ENCODE measurements at regions not wholly inside any gene's neighbourhood (a gene's known extent, or its start where the extent isn't known, plus 50 kb on each side); places are given as distances from the start of the nearest gene placed in this dataset.

DNA sequence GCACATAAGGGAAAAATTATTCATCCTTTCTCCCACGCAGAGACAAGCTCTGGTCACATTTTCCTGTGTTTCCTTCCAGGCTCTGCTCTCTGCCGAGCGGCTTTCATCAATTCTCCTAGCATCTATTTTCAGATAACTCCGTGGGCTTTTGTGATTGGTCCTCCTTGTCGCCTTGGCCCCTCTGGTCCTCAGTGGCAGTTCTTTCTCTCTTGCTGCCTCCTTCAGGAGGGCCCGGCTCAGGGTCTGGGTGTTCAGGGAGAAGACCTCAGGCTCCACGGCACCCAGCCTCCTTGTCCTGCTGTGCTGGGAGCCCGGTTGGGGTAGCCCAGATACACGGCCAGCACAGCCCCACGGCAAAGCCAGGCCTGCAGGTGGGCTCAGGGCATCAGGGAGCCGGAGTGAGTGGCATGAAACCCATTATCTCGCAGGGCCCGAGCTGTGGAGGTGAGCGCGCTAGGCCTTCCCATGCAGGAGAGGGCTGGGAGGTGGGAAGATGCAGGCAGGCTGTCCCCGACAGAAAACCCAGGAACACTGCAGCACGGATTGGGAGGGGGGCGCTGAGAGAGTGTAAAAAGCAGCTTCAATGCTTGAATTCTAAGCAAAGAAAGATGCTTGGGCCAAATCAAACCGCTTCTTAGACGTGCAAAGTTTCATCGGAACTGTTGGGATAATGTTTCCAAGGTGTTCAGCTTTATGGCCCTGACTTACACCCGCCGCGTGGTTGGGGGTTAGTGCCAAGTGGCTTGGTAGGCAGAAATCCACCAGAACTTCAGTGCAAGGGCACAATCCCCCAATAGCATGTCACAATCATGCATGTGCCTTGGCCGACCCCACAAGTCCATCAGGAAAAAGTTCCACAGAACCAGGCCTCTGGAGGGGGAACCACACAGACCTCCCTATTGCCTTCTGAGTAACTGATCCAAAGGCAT, 81.9 kb upstream of the WNT7B start:
- TF ChIP-seq, protein P1, sequence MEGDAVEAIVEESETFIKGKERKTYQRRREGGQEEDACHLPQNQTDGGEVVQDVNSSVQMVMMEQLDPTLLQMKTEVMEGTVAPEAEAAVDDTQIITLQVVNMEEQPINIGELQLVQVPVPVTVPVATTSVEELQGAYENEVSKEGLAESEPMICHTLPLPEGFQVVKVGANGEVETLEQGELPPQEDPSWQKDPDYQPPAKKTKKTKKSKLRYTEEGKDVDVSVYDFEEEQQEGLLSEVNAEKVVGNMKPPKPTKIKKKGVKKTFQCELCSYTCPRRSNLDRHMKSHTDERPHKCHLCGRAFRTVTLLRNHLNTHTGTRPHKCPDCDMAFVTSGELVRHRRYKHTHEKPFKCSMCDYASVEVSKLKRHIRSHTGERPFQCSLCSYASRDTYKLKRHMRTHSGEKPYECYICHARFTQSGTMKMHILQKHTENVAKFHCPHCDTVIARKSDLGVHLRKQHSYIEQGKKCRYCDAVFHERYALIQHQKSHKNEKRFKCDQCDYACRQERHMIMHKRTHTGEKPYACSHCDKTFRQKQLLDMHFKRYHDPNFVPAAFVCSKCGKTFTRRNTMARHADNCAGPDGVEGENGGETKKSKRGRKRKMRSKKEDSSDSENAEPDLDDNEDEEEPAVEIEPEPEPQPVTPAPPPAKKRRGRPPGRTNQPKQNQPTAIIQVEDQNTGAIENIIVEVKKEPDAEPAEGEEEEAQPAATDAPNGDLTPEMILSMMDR (conservative IDR thresholded peaks at IDR 0.05; ENCODE audit: low read depth, low read length) = no peak
- Histone ChIP-seq H3K4me3 (IDR thresholded peaks at IDR 0.05; ENCODE audit: insufficient read depth, low read depth, low read length) (no peak overlapping the region), H3K4me1 (ENCODE audit: low read depth, poor library complexity, severe bottlenecking) (peaks cover 51% of the 10 kb centered on the region), H3K27me3 (ENCODE audit: insufficient read depth, low read depth) (no peaks in the 10 kb centered on the region), H3K4me2 (peak overlapping the region; percentile 88), H2AFZ (ENCODE audit: low read depth) (no peak overlapping the region), H3K27ac (peak overlapping the region; percentile 69), H3K9ac (peak overlapping the region; percentile 25; the same call in 1 of the 2 replicates), H3K79me2 (ENCODE audit: insufficient read depth, low read depth) (peaks cover 47% of the 10 kb centered on the region), H4K20me1 (ENCODE audit: insufficient read depth) (no peaks in the 10 kb centered on the region), H3K36me3 (ENCODE audit: insufficient read depth) (no peaks in the 10 kb centered on the region)

DNA sequence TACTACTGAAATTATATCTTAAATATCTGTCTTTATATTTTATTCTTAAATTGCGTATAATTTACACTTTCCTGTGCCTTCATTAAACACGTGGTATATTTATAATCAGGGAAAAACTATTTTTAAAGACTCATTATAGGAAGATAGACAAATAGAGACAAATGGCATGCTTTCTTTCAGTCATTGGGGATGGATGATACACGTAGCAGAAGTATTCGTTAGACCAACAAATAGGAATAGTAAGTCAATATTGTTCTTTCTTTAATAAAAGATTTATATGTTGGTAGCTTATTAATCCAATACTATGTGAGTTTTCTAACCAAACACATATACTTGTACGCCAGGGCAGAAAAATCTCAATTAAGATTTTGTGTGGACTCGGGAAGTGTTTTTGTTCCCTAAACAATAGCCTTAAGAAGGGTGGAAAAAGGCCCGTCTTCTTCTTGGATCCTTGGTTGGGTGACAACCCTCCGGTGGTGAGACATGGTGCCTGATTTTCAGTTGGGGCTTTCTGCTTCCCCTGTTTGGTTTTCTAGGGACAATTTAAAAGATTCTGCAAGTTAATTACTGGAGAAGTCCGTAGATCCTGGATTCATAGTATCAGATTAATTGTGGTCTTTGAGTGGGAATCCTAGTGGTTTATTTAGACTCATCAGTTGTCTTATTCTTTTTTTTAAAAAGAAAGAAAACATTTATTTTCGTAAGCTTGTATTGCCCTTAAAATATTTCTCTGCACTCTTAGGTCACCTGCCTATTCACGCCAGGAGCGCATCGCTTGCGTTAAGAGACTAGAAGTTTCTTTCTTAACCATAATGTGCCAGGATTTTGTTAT, 83.5 kb upstream of the WNT7B start:
- Histone ChIP-seq H3K4me3 (IDR thresholded peaks at IDR 0.05; ENCODE audit: insufficient read depth, low read depth, low read length) (no peak overlapping the region), H3K36me3 (ENCODE audit: insufficient read depth) (no peaks in the 10 kb centered on the region), H3K4me1 (ENCODE audit: low read depth, poor library complexity, severe bottlenecking) (peaks cover 44% of the 10 kb centered on the region), H3K9ac (no peak overlapping the region), H3K27me3 (ENCODE audit: insufficient read depth, low read depth) (no peaks in the 10 kb centered on the region), H4K20me1 (ENCODE audit: insufficient read depth) (no peaks in the 10 kb centered on the region), H3K79me2 (ENCODE audit: insufficient read depth, low read depth) (peaks cover 40% of the 10 kb centered on the region), H3K27ac (no peak overlapping the region), H2AFZ (ENCODE audit: low read depth) (no peak overlapping the region), H3K4me2 (no peak overlapping the region)
- TF ChIP-seq, protein P1 (conservative IDR thresholded peaks at IDR 0.05; ENCODE audit: low read depth, low read length) = no peak

DNA sequence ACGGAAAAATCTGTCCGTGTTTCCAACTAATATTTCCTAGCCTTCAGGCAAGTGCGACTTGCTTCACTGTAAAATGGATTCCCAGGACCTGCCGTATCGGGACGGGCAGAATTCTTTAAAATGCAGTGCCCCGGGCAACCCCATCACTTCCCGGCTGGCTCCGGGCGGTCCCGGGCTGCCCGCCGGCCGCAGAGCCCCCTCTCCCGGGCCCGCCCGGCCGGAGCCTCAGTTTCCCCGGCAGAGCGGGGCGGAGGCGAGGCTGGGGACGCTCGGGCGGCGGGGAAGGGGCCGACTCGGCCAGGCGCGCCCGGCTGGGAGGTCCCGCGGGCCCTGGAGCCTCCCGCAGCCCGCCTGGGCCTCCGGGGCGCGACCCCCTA, 84.2 kb upstream of the WNT7B start:
- Histone ChIP-seq H3K27me3 (ENCODE audit: insufficient read depth, low read depth) (no peaks in the 10 kb centered on the region), H3K79me2 (ENCODE audit: insufficient read depth, low read depth) (peaks cover 40% of the 10 kb centered on the region), H3K4me2 (no peak overlapping the region), H3K36me3 (ENCODE audit: insufficient read depth) (no peaks in the 10 kb centered on the region), H4K20me1 (ENCODE audit: insufficient read depth) (no peaks in the 10 kb centered on the region), H3K4me3 (IDR thresholded peaks at IDR 0.05; ENCODE audit: insufficient read depth, low read depth, low read length) (no peak overlapping the region), H3K27ac (no peak overlapping the region), H3K4me1 (ENCODE audit: low read depth, poor library complexity, severe bottlenecking) (peaks cover 38% of the 10 kb centered on the region), H3K9ac (no peak overlapping the region), H2AFZ (ENCODE audit: low read depth) (no peak overlapping the region)
- TF ChIP-seq, protein P1 (conservative IDR thresholded peaks at IDR 0.05; ENCODE audit: low read depth, low read length) = no peak

DNA sequence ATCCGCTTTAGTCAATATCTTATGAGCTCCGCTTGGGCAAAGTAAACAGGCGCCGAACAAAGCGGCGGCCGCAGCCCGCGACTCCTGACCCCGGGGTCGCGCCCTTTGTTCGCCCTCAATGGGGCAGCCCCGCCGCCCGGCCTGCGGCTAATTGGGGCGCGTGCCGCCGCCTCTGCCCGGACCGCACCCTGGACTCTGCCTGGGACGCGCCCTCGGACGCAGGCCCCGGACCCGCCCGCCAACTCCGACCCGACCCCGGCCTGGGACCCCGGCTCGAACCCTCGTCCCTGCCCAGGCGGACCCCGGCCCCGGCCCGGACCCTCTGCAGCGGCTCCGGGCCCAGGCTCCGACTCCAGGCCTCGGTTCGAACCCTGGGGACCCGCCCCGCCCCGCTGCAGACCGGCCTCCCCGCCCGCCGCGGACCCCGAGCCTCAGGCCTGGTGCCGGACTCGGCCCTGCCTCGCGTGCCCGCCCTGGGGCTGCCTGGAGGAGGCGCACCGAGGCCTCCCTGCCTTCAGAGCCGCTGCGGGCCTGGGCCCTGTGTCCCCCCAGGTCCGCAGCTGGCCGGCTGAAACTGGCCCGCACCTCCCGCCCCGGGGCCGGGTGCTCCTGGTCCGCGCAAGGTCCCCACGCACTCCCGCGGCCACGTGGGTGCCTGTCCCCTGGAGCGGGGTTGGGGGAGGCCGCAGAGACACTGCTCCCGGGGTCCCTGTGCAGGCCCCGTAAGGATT, 84.7 kb upstream of the WNT7B start:
- H4K20me1 ChIP-seq (ENCODE audit: insufficient read depth) = no peaks in the 10 kb centered on the region
- H3K4me2 ChIP-seq = no peak overlapping the region
- no peak overlapping the region for H3K27ac ChIP-seq
- H3K79me2 ChIP-seq (ENCODE audit: insufficient read depth, low read depth) = peaks cover 40% of the 10 kb centered on the region; the same call in 1 of the 2 replicates
- H3K27me3 ChIP-seq (ENCODE audit: insufficient read depth, low read depth) = no peaks in the 10 kb centered on the region
- no peak overlapping the region for H2AFZ ChIP-seq (ENCODE audit: low read depth)
- TF ChIP-seq, protein P1 (conservative IDR thresholded peaks at IDR 0.05; ENCODE audit: low read depth, low read length) = no peak
- peaks cover 32% of the 10 kb centered on the region for H3K4me1 ChIP-seq (ENCODE audit: low read depth, poor library complexity, severe bottlenecking)
- H3K36me3 ChIP-seq (ENCODE audit: insufficient read depth) = no peaks in the 10 kb centered on the region
- no peak overlapping the region for H3K4me3 ChIP-seq (IDR thresholded peaks at IDR 0.05; ENCODE audit: insufficient read depth, low read depth, low read length)
- no peak overlapping the region for H3K9ac ChIP-seq

Data from KMS-11 (cell line).